Hematopoietic multipotent progenitor cell treated with erythropoietin and hydrocortisone succinate and interleukin-3 and kit ligand, for 8 days (in vitro differentiated cells): ENCODE measurements at regions not wholly inside any gene's neighbourhood (a gene's known extent, or its start where the extent isn't known, plus 50 kb on each side); places are given as distances from the start of the nearest gene placed in this dataset.
"Not testable (repeated sequence)": the region's sequence is repeated elsewhere in the genome, so short reads cannot be mapped to it uniquely, and the experiment has no call there.

Source experiments
- DNase-seq: peaks from one replicate; pipeline ENCODE4 v3.0.0-alpha.2; 2015

DNA sequence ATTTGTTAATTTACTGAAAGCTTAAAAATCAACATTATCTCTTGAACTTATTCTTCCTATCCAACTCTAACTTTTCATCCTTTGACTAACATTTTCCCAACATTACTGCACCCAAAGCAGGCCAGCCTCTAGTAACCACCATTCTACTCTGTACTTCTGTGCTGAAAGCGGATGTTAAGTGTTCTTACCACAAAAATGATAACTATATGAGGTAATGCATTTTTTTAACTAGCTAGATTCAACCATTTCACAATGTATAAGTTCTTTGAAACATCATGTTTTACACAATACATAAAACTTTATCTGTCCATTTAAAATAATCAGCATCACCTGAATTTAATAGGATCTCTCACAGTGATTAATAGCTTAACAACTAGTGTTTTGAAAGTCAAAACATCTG, 468.5 kb upstream of the MGAT4C start:
- DNase-seq = no peak

DNA sequence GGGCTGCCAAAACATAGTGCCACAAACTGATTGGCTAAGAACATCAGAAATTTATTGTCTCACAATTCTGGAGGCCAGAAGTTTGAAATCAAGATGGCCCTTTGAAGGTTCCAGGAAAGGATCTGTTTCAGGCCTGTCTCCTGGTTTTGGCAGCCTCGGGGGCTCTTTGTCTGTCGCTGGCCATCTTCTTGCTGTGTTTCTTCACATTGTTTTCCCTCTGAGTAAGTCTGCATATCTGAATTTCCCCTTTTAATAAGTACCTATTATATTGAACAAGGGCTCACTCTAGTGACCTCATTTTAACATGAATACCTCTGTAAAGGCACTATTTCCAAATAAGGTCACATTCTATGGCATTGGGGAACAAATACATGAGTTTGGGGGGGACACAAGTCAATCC, 467.1 kb upstream of the MGAT4C start:
- no peak for DNase-seq

DNA sequence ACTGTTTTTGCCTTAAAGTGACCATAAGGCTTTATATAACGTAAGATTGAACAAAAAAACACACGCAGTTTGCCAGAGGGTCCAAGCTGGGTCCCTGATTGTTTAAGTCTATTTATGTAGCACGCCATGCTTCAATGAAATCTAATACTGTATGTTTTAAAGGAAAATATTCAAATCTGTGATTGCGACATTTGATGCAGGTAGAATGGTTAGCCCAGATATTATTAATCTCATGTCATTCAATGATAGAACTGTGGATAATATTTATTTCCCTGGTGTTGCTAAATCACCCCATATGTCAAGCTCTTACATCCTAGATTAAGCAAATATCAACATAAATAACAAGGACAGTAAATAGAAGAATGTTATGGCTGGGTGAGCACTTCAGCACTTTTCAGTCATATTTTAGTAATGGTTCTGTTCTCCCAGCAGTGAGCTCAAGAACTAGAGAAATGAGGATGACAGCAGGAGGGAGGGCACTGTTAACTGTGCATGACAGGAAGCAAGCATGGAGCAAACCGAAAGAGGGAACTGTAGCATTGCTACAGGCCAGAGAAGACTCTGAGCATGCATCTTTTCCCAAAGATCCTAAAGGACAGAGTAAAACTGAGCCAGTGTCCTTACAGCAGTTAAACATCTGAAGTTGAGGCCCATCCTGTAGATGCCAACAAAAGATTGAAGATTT, 465.7 kb upstream of the MGAT4C start:
- no peak for DNase-seq

DNA sequence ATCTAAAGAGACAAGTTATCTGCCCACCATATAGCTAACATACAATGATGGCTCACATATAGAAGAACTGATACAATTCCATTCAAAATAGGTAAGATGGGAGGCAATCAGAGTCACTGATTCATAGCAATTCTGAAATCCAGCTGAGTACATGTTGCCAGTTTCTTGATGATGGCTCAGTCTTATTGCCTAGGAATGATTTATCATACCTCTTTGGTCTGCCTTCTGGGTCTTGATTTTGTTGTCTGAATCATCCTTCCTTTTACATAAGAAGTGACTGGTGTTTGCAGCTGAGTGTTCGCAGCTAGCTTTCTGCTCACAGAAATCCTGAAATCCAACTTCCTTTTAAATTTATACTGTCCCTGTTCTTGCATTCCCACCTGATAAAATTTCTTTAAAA, 463.2 kb upstream of the MGAT4C start:
- DNase-seq = no peak

DNA sequence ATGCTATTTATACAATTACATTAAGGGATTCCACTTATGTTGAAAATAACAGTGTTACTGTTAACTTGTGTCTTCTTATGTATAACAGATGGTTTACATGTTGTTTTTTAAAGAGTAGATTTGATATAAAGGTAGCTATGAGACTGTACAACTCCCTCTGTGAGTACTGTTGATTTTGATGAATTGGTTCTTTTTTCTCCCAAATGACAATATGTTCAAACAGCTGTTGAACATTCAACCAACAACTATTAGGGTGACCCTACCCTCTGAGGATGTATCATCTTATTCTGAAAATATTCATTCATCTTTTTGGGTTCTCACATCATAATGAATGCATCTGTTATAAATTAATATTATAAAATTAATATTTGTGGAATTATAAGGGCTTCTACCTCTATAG, 456.9 kb upstream of the MGAT4C start:
- no peak for DNase-seq

DNA sequence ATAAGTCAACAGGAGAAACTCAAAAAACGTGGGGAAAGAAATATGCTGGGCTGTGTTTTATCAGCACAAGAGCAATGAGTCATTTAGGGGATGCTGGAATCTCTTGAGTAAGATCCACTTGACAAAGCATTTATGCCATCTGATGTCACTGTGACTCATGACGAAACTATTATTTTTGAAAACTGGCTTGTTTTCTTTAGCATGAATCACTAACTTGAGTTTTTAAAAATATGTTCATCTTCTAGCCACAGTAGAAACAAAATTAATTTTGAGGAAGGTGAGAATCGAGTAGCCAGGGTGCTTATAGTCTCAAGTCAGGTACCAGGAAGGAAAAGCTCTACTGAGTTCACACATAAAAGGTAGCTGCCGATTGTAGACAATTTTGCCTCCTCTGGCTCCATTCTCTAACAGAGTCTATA, 456.2 kb upstream of the MGAT4C start:
- no peak for DNase-seq

DNA sequence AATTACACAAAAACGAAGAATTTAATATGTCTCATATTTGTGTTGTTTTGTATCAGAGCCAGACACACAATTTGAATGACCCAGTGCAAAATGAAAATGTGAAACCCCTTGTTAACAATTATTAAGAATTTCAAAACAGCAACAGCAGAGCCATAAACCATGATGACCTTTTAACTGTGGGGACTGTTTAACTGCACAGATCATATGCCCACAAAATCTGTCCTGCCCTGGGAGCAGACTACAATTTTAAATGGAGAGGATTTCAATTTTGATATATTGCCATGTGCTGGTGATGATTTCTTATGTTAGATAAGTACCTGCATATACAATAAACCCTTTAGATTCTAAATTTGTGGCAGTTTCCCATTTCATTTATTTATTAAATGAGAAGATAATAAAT, 455.5 kb upstream of the MGAT4C start:
- no peak for DNase-seq

DNA sequence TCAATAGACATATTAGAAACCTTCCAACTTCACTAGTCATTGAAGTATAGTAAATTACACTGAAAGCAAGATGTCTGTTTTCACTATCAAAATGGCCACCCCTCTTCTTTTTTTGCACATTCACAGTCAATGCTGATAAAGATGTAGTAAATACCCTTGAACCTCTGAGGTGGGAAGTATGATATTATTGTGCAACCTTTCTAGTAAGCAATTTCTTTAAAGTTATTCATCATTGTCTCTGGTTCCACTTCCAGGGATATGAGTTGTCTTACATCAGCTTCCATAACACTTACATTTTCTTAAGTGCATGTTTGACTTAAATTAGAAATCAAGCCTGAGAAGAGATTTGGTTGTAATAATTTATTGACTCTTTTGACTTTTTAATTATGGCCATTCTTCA, 453.9 kb upstream of the MGAT4C start:
- no peak for DNase-seq

DNA sequence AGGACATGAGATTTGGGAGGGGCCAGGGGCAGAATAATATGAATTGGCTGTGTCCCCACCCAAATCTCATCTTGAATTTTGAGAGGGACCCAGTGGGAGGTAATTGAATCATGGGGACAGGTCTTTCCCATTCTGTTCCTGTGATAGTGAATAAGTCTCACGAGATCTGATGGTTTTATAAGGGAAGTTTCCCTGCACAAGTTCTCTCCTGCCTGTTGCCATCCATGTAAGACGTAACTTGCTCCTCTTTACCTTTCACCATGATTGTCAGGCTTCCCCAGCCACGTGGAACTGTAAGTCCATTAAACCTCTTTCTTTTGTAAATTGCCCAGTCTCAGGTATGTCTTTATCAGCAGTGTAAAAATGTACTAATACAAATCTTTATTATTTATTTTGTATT, 452.8 kb upstream of the MGAT4C start:
- not testable (repeated sequence) for DNase-seq

DNA sequence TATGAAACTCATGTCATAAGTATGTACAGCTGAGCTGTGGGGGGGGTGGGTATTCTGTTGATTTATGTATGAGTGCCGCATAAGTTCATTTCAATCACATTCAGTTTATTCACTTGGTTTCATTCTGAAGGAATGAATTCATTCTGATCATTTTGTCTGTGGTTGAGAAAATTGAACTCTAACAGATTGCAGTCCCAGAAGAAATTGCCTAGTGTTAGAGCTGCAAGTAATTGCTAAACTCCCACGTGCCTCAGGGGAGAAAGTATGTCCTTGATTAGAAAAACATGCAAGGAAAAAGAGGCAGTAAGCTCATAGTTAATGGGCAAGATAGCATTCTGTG, 442.4 kb upstream of the MGAT4C start:
- DNase-seq = no peak

DNA sequence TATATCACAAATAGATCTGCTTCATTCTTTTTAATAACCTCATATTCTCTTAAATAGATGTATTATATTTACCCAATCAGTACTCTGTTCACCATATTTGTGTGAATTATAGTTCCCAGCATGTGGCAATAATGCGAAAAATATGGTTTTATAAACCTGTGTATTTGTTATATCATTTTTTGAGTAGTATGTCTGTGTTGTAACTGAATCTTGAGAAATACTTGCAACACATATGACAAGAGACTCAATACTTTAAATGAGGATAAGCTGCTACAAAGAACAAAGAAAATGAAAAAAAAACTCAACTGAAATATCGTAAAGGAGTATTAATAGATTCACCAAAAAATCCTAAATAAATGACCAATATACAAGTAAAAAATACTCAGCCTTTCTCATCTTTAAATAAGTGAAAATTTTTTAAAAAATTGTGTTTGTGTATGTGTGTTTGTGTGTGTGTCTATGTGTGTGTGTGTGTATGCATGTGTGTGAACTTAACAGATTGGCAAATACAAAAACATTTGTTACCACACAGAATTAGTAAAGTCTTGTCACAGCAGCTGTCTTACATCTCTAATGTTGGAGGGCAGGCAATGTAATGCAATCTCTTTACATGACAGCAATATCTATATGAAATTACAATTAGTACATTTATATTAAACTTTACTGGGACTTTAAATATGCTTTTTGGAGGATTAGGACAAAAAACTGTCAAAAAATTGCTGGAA, 441.9 kb upstream of the MGAT4C start:
- DNase-seq = no peak

DNA sequence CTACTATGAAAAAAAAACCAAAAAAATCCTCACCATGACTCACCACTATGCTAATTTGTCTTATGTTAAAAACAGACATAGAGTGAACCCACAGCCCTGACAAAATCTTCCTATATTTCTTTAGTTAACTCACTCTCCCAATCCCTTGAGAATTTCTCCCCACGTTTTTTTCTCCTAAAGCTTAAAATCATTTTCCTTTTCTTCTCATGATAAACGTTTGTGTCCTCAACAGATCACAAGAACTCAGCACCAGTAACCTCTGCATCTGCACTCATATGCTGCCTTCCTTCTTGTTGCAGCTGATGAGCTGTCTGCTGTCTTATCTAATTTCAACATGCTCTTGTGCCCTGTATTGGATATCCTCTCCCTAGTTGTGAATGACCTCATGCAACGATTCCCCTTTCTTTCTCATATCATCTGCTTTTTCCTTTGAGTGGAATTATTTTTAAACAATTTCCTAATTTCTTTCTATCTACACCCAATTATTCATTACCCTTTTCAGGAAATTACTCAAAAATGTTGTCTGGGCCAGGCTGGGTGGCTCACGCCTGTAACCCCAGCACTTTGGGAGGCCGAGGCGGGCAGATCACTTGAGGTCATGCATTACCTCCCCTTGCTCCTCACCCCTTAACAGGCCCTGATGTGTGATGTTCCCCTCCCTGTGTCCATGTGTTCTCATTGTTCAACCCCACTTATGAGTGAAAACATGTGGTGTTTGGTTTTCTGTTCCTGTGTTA, 427.5 kb upstream of the MGAT4C start:
- no peak for DNase-seq

DNA sequence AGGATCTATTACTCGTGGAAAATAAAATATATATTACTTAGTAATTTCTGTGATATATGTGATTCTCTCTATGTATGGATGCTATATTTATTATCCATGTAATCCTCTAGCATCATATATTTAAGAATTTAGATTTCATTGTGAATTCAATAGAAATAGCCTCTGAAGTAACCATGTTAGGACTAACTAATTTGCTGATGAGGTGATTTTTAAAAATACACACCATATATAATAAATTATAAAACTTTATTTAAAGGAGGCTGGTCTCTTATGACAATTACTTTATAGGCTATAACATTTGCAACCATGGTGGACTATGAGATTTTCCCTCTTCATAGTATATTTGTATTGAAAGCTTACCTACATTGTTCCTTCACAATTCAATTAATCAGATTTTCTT, 424.9 kb upstream of the MGAT4C start:
- no peak for DNase-seq

DNA sequence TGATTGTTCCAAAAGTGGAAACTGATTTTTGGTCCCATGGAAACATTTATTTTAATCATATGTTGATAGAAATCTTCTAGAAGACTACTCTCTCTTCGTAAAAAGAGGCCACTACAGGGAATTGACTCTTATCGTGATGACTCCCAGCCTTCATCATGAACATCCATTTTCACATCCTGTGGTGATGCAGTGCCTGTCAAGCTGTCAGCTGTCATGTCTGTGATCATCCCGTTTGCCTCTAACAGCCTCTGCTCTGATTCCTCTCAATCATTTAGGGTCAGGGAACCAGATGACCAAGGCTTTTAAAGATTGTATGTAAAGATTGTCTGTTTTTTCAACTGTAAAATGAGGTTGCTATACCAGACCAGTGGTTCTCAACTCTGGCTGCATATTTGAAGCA, 419.0 kb upstream of the MGAT4C start:
- no peak for DNase-seq

DNA sequence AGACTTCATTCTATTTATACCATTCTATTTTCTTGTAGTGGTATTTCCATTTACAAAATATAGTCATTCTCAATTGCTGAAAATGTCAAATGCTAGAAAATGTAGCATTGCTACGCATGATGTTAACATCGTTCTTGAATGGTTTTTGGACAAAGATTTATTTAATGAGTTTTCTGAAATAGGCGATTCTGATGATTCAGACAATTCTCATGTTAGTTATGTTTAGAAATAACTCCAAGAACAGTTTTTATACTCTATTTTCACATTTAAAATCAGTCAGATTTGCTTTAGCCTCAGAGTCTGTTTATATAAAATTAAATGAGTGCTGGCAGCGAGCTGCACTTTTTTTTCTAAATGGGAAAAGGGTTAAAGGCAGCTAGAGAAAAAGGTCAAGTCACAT, 414.8 kb upstream of the MGAT4C start:
- no peak for DNase-seq

DNA sequence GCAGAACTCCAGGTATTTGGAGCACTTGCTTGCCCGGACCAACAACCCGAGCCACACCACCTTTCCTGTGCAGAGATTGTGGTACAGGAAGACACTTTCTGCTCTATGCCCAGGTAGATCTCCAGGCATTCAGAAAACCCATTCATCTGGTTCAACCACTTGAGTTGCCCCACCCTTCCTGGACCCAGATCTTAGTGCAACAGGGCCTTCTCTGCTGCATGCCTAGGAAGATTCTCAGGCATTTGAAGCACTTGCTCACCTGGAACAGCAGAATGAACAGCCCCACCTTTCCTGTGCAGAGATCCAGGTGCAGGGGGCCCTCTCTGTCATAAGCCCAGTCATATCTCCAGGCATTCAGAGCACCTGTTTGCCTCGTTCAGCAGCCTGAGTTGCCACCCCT, 412.8 kb upstream of the MGAT4C start:
- DNase-seq = no peak

DNA sequence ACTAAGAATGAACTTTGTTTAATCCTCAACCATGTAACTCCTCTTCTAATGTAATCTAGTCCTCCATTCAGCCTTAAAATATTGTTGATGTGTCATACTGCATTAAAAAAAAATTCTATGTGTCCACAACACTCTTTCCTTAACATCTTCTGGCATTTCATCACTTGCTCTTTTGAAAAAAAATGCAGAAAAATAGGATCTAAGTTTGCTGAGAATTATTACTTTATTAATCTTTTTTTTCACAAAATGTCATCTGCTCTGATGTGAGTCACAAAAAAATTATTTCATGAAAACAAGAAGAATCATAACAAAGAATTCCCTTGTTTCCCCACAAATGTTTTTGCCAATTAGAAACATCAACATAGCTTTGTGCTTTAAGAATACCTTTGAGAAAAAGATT, 410.1 kb upstream of the MGAT4C start:
- no peak for DNase-seq

DNA sequence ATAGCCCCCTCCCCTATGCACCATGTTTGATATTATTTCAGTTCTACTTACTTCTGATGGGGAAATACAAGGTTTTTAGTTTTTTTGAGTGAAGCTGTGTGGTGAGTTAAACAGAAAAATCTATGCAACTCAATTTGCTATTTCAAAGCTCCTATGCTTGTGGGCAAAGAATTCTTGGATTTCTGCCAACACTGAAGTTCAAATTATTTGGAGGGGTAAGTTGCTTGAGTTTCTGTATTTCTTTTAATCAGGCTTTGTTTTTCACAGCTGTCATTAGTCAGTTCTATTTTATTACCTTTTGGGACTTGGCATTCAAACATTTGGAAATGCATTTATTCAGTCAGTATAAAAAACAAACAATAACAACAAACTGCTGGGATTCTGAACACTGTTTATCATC, 407.5 kb upstream of the MGAT4C start:
- DNase-seq = no peak

DNA sequence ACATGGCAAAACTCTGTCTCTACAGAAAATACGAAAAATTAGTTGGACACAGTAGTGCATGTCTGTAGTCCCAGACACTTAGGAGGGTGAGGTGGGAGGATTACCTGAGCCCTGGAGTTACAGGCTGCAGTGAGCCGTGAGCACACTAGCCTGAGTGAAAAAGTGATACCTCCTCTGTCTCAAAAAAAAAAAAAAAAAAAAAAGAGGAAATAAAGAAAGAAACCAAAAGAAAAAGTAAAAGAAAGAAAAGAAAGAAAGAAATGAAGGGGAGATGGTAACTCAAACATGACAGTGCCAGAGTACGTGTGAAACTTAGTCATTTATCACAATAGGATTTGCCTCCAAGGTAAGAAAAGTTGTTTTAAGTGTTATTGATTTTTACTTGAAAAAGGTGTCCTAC, 407.0 kb upstream of the MGAT4C start:
- DNase-seq = no peak

DNA sequence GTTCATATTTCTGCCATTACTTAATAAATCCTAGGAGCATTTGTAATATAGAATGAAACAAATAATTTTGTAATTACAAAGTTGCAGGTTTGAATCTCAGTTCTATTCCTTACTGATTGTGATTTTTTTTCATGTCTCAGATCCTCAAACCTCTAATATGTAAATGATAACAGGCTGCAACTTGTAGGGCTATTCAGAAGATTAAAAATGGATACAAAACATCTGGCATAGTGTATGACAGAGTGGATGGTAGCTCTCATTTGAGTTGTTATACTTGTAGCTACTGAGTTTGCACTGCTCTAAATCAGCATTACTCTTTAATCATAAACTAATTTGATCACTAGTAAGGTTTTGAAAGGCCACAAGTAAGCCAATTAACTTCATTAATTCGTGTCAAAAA, 406.3 kb upstream of the MGAT4C start:
- DNase-seq = no peak

DNA sequence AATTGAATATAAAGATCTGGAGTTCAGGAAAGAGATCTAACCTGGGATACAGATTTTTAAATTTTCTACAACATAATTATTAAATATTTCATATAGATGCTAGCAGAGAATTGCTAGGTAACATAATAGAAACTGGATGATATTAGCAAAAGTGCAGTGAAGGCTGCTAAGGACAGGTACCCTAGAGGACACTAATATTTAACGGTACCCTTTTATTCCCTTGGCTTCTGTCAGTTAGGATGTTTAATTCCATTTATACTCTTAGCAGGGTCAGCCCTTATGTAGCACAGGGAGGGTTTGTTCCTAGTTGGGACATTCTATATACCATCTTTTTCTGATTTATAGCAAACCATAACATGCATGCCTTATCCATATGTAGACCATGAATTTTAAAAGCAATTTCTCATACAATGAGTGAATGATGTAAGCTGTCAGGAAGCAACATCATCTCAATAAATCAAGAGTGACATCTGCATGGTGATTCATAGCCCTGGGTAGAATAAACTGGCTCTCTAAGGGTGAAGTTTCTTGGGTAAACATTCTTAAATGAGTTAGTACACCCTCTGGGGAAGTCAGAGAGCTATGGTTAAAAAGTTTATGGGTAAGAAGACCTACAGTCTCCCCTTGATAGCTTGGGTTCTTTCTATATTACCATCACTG, 404.4 kb upstream of the MGAT4C start:
- DNase-seq = no peak

DNA sequence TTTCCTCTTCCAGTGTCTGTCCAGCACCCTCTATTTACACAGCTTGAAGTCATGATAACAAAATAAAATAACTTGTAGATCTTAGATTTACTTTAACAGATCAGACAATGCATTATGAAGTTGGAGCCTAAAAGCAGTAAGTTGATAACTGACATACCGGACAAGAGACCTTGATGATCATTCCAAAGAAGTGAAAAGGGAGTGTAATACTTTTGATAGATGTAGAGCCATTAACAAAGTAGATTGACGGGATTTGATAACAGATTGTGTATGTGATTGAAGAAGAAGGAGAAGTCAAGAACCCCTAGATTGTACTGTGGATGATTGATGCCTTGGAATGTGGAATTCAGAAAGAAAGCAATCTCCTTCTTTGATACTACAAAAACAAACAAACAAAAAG, 403.8 kb upstream of the MGAT4C start:
- no peak for DNase-seq

DNA sequence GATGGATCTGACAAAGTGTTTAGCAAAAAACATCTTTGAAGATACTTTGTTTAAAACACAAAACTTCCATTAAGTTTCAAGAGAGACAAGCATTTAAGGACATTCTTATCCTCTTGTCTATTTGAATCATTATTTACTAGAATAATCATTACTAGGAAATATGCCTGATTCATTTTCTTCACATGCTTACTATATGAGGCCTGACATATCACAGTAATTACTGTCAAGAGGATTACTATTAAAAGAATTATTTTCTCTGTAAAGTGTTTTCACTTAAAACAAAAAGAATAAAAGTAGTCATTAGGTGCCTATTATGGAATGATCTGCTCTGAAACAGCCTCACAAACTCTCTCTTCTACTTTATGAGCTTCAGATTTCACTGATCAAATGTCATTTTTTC, 402.1 kb upstream of the MGAT4C start:
- DNase-seq = no peak

DNA sequence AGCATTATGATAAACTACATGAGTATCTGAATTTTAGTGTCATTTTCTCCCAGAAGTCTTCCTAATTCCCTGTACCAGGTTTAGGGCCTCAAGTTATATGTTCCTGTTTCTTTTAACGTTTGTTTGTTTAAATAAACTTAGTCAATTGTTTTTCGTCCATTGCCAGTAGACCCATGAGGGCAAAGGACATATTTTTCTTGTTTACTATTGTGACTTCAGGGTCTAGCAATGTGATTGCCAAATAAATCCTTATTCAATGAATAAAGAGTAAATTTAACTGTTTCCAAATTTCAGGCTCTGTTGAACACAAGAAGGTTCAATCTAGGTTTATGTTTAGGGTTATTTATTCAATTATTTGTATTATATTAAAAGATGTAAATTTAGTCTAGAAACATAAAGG, 391.6 kb upstream of the MGAT4C start:
- DNase-seq = no peak
